ENCODE measurements at regions not wholly inside any gene's neighbourhood (a gene's known extent, or its start where the extent isn't known, plus 50 kb on each side); places are given as distances from the start of the nearest gene placed in this dataset.

DNA sequence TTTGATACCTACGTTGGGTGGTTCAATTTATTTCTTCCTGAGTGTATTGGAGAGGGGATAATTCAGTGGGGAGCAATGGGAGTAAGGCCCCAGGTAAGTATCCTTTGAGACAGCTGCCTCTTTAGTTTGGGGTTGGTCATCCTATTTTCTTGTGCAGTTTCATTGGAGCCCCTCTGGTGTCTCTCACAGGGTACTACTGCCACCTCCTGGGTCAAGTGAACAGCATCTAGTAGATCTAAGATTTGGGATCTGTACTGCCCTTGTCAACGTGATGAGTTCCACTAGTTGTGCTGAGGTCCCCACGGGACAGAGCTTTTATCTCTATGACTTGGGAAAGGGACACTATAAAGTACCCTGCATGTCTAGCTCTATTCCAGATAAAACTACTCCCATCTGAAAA is 80.6 kb downstream of the PBDC1 start:
- ATAC-seq (peak; percentile 86), DNase-seq (ENCODE audit: low spot score) (peak; percentile 66)
- no peak overlapping the region for H3K4me2 ChIP-seq
- Mint-ChIP-seq H3K27ac (no peak overlapping the region), H3K27me3 (ENCODE audit: insufficient read depth, low read depth, poor library complexity) (no peaks in the 10 kb centered on the region), H3K9me3 (no peaks in the 10 kb centered on the region), H3K4me1 (no peaks in the 10 kb centered on the region), H3K4me3 (no peak overlapping the region), H3K36me3 (ENCODE audit: low read depth) (no peaks in the 10 kb centered on the region)
- H3K4me1 ChIP-seq (ENCODE audit: insufficient read depth): no peaks in the 10 kb centered on the region
- H3K27ac ChIP-seq (ENCODE audit: low read depth): no peak overlapping the region
- no peaks in the 10 kb centered on the region for H4K20me1 ChIP-seq (replicated peaks; ENCODE audit: insufficient read depth)
- no peaks in the 10 kb centered on the region for H3F3A ChIP-seq (replicated peaks; ENCODE audit: low read depth)
- no peaks in the 10 kb centered on the region for H3K36me3 ChIP-seq (ENCODE audit: insufficient read depth)
- no peak overlapping the region for H3K4me3 ChIP-seq
- H2AFZ ChIP-seq: no peak overlapping the region
- TF ChIP-seq ZNF462 (CRISPR knock-in tag; IDR thresholded peaks at IDR 0.05) (no peak), CREB1 (CRISPR knock-in tag; IDR thresholded peaks at IDR 0.05; ENCODE audit: low read depth) (no peak), EZH2 (IDR thresholded peaks at IDR 0.05; ENCODE audit: low read depth, unreplicated experiment) (no peak)
- TF ChIP-seq, protein P1, sequence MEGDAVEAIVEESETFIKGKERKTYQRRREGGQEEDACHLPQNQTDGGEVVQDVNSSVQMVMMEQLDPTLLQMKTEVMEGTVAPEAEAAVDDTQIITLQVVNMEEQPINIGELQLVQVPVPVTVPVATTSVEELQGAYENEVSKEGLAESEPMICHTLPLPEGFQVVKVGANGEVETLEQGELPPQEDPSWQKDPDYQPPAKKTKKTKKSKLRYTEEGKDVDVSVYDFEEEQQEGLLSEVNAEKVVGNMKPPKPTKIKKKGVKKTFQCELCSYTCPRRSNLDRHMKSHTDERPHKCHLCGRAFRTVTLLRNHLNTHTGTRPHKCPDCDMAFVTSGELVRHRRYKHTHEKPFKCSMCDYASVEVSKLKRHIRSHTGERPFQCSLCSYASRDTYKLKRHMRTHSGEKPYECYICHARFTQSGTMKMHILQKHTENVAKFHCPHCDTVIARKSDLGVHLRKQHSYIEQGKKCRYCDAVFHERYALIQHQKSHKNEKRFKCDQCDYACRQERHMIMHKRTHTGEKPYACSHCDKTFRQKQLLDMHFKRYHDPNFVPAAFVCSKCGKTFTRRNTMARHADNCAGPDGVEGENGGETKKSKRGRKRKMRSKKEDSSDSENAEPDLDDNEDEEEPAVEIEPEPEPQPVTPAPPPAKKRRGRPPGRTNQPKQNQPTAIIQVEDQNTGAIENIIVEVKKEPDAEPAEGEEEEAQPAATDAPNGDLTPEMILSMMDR (conservative IDR thresholded peaks at IDR 0.05; ENCODE audit: low read depth in 2 of 2): peak; percentile 54 to 72
- no peaks in the 10 kb centered on the region for H3K9me2 ChIP-seq (ENCODE audit: insufficient read depth)
- no peaks in the 10 kb centered on the region for H3K79me2 ChIP-seq (replicated peaks; ENCODE audit: insufficient read depth)
- no peaks in the 10 kb centered on the region for H3K27me3 ChIP-seq (ENCODE audit: insufficient read depth)

- ATAC-seq (peak; percentile 74), DNase-seq (ENCODE audit: low spot score) (peak; percentile 69)
- no peaks in the 10 kb centered on the region for H3K36me3 Mint-ChIP-seq (ENCODE audit: low read depth)
- Histone ChIP-seq H3K36me3 (ENCODE audit: insufficient read depth) (no peaks in the 10 kb centered on the region), H3K27me3 (ENCODE audit: insufficient read depth) (no peaks in the 10 kb centered on the region), H4K20me1 (replicated peaks; ENCODE audit: insufficient read depth) (no peaks in the 10 kb centered on the region), H3K79me2 (replicated peaks; ENCODE audit: insufficient read depth) (no peaks in the 10 kb centered on the region), H3F3A (replicated peaks; ENCODE audit: low read depth) (no peaks in the 10 kb centered on the region), H3K9me2 (ENCODE audit: insufficient read depth) (no peaks in the 10 kb centered on the region), H2AFZ (peak overlapping the region; percentile 70; the same call in 1 of the 2 replicates), H3K4me3 (no peak overlapping the region), H3K4me1 (ENCODE audit: insufficient read depth) (no peaks in the 10 kb centered on the region), H3K27ac (ENCODE audit: low read depth) (no peak overlapping the region), H3K4me2 (no peak overlapping the region)
- no peaks in the 10 kb centered on the region for H3K27me3 Mint-ChIP-seq (ENCODE audit: insufficient read depth, low read depth, poor library complexity)
- no peaks in the 10 kb centered on the region for H3K4me1 Mint-ChIP-seq
- H3K4me3 Mint-ChIP-seq: no peak overlapping the region
- H3K9me3 Mint-ChIP-seq: peaks cover 7% of the 10 kb centered on the region
- H3K27ac Mint-ChIP-seq: no peak overlapping the region
- TF ChIP-seq, protein P1 (conservative IDR thresholded peaks at IDR 0.05; ENCODE audit: low read depth in 2 of 2): peak; percentile 69 to 73
- no peak for TF ChIP-seq CREB1 (CRISPR knock-in tag; IDR thresholded peaks at IDR 0.05; ENCODE audit: low read depth)
Measured at GRCh38 chrX:76279007-76279406, 106.1 kb downstream of the PBDC1 start.

Measured in GM23338 (cell line).